HepG2 (cell line): ENCODE measurements at regions not wholly inside any gene's neighbourhood (a gene's known extent, or its start where the extent isn't known, plus 50 kb on each side); places are given as distances from the start of the nearest gene placed in this dataset.

Experiments
- CTCF ChIP-seq: sonication (generic); formaldehyde crosslinking; IDR thresholded peaks from 2 replicates; pipeline ENCODE4 v1.5.0; 2020; ENCODE audit warnings: mild to moderate bottlenecking, missing genetic modification reagents, moderate library complexity
- PHB2 ChIP-seq: fragments of 450-650 bp; IDR thresholded peaks from 2 replicates; pipeline ENCODE4 v1.6.1; 2018; ENCODE audit not compliant: partially characterized antibody
- POLR2A ChIP-seq, 2 experiments: IDR thresholded peaks; 2 replicates each; pipeline ENCODE4 v1.6.1; 2011; ENCODE audit warnings: low read depth in 2 of 2, low read length in 2 of 2, mild to moderate bottlenecking in 1 of 2, moderate library complexity in 1 of 2; ENCODE audit not compliant: insufficient read depth in 1 of 2

- TF ChIP-seq POLR2A (IDR thresholded peaks at IDR 0.05; ENCODE audit: insufficient read depth in 1 of 2, low read depth in 2 of 2, low read length in 2 of 2): no peak
- TF ChIP-seq PHB2: no peak
- no peak for TF ChIP-seq CTCF (CRISPR knock-in tag)
Observed at GRCh38 chr5:99600952-99601351, 672.1 kb upstream of the CHD1 start.
